K562 (cell line): ENCODE measurements at regions not wholly inside any gene's neighbourhood (a gene's known extent, or its start where the extent isn't known, plus 50 kb on each side); places are given as distances from the start of the nearest gene placed in this dataset.

Experiments
- ATAC-seq: fragments of 200-7000 bp; cut with Tn5 transposase; 3 replicates; pipeline ENCODE4 v1.9.1; 2020; ENCODE audit warnings: moderate library complexity
- BruUV-seq: library from RNA; stranded (reverse); fragments of 400-500 nt; replicated peaks from 2 replicates; lab custom pipeline; 2021; lab: Mats Ljungman, UMichigan
- CTCF ChIA-PET: fragments of 300-600 bp; formaldehyde crosslinking; extraction: SDS; loops from one replicate; lab custom pipeline; 2021; ENCODE audit warnings: low intra/inter-chr PET ratio; lab: Yijun Ruan, JAX
- POLR2A ChIA-PET: fragments of 300-600, 350-650 bp; sonication (Branson Sonifier 250); formaldehyde crosslinking; extraction: SDS; loops from one replicate; lab custom pipeline; 2021; ENCODE audit warnings: antibody characterized with exemption, inconsistent platforms; lab: Yijun Ruan, JAX
- DNase-seq, 4 experiments: peaks; one replicate each; pipeline versions ENCODE4 v3.0.0 to v3.0.0-alpha.2; 2011 to 2018; ENCODE audit warnings: low spot score in 3 of 4, mixed read lengths in 3 of 4; ENCODE audit errors: extremely low read depth in 1 of 4
- FAIRE-seq: peaks from 2 replicates; lab custom pipeline; 2011; peaks lifted over from hg19 to GRCh38; lab: Jason Lieb, UNC
- H2AFZ ChIP-seq: 2 replicates; pipeline ENCODE4 v1.6.0; 2011; ENCODE audit warnings: low read depth, low read length, control low read depth, inconsistent platforms
- H3K27ac ChIP-seq: fragments of 200-600 bp; 3 replicates; pipeline ENCODE4 v1.8.0; 2011; ENCODE audit warnings: low read depth, mild to moderate bottlenecking, control low read depth, inconsistent platforms, low read length, moderate library complexity, mixed read lengths; ENCODE audit errors: extremely low read depth
- H3K27me3 ChIP-seq, 2 experiments: fragments of 300-600 bp in 1 of 2; 2 replicates in 1 of 2; 3 replicates in 1 of 2; pipeline versions ENCODE4 v1.6.0 to v1.8.0; 2011; ENCODE audit warnings: inconsistent platforms in 2 of 2, low read length in 2 of 2, mild to moderate bottlenecking in 1 of 2, mixed read lengths in 1 of 2, moderate library complexity in 1 of 2; ENCODE audit not compliant: control insufficient read depth in 2 of 2, insufficient read depth in 2 of 2
- H3K36me3 ChIP-seq: fragments of 300-600 bp; 3 replicates; pipeline ENCODE4 v1.8.0; 2011; ENCODE audit warnings: mild to moderate bottlenecking, low read length, inconsistent platforms; ENCODE audit not compliant: control insufficient read depth, insufficient read depth
- H3K4me1 ChIP-seq, 2 experiments: fragments of 200-600 bp in 1 of 2; replicated peaks in 1 of 2; 2 replicates in 1 of 2; 3 replicates in 1 of 2; pipeline versions ENCODE4 v1.5.1 to v1.8.0; 2011; ENCODE audit warnings: inconsistent platforms in 2 of 2, low read length in 2 of 2, mild to moderate bottlenecking in 1 of 2, mixed read lengths in 1 of 2, moderate library complexity in 1 of 2; ENCODE audit not compliant: control insufficient read depth in 2 of 2, insufficient read depth in 2 of 2
- H3K4me2 ChIP-seq: 2 replicates; pipeline ENCODE4 v1.6.1; 2011; ENCODE audit warnings: low read length, control low read depth, inconsistent platforms, mixed read lengths; ENCODE audit not compliant: insufficient read depth
- H3K4me3 ChIP-seq: fragments of 200-600 bp; sonication (generic), shearing (Covaris generic); 2 replicates; pipeline ENCODE4 v1.5.1; 2016; ENCODE audit warnings: control low read depth, inconsistent platforms
- H3K79me2 ChIP-seq: fragments of 200-600 bp; 3 replicates; pipeline ENCODE4 v1.8.0; 2011; ENCODE audit warnings: low read length, inconsistent platforms; ENCODE audit not compliant: control insufficient read depth, insufficient read depth
- H3K9ac ChIP-seq, 2 experiments: 2 replicates each; pipeline versions ENCODE4 v1.6.0 to v1.6.1; 2011; ENCODE audit warnings: low read depth in 2 of 2, low read length in 2 of 2, control low read depth in 1 of 2, inconsistent platforms in 1 of 2, mild to moderate bottlenecking in 1 of 2, mixed read lengths in 1 of 2; ENCODE audit not compliant: insufficient read depth in 1 of 2
- H3K9me1 ChIP-seq: one replicate; pipeline ENCODE4 v1.6.0; 2011; ENCODE audit warnings: inconsistent platforms, mild to moderate bottlenecking, low read length, moderate library complexity; ENCODE audit not compliant: control insufficient read depth, insufficient read depth
- H3K9me3 ChIP-seq: replicated peaks from 2 replicates; pipeline ENCODE4 v1.5.1; 2011; ENCODE audit warnings: low read depth, low read length, inconsistent platforms; ENCODE audit not compliant: control insufficient read depth, insufficient read depth
- H4K20me1 ChIP-seq: replicated peaks from 2 replicates; pipeline ENCODE4 v1.6.1; 2011; ENCODE audit warnings: low read length, inconsistent platforms, mixed read lengths; ENCODE audit not compliant: control insufficient read depth, insufficient read depth
- BRF1 ChIP-seq: IDR thresholded peaks from 3 replicates; pipeline ENCODE4 v1.6.1; 2011; ENCODE audit warnings: borderline replicate concordance, mild to moderate bottlenecking; ENCODE audit not compliant: insufficient read length; ENCODE audit errors: extremely low read depth
- NFXL1 ChIP-seq: fragments of 450-650 bp; formaldehyde crosslinking; IDR thresholded peaks from 2 replicates; pipeline ENCODE4 v1.4.0; 2021; ENCODE audit warnings: mild to moderate bottlenecking
- SAFB2 ChIP-seq: fragments of 200-400 bp; formaldehyde crosslinking; IDR thresholded peaks from 2 replicates; pipeline ENCODE4 v1.6.1; 2018; ENCODE audit warnings: borderline replicate concordance, low read length, low read depth, moderate library complexity; ENCODE audit not compliant: severe bottlenecking
- WGBS: fragments of 100-300 bp; shearing (Covaris generic); methylation state at CpG from one replicate; pipeline ENCODE4 v1.1.6; 2016; ENCODE audit warnings: low coverage, mixed read lengths; ENCODE audit not compliant: insufficient coverage; ENCODE audit errors: missing lambda C conversion rate; 5-methylcytosine and 5-hydroxymethylcytosine counted together
- in situ Hi-C: fragments of 300-500 bp; cut with MboI; formaldehyde crosslinking; loops from 4 replicates; pipeline ENCODE4 v1.15.0; 2018; ENCODE audit warnings: inconsistent platforms, mixed read lengths
- intact Hi-C: fragments of 100-400 bp; cut with micrococcal nuclease; formaldehyde crosslinking; loops from 2 replicates; pipeline ENCODE4 v1.14.2; 2022

DNA sequence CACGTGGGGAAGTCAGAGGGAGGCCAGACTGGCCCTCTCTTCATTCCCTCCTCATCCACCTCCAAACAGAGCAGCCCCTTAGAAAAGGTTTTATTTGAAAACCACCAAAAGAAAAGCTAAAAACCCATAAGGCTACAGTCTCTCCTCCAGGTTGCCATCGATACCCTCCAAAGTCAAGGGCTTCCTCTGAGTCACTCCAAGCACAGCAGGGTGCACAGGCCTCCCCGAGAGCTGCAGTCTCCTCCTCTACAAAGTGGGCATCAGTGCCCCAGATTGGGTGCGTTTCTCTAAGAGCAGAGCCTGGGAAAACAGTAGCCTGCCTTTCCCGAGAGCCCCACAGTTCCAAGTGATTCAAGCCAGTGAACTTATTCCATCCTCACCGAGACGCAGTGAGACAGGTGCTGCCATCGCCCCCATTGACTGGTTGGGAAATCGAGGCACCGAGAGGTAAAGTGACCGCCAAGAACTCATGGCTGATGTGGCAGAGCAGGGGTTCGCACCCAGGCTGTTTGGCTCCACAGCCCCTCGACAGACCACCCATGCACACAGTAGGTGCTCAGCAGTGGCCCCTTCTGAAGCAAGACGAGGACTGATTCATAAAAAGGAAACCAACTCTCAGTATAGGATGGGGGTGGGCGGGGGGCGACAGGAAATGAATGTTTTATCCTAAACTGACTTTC lies 91.7 kb upstream of the SHISAL1 start (continued):
- TF ChIP-seq NFXL1: no peak
- TF ChIP-seq, all 486 proteins: peak for 0

DNA sequence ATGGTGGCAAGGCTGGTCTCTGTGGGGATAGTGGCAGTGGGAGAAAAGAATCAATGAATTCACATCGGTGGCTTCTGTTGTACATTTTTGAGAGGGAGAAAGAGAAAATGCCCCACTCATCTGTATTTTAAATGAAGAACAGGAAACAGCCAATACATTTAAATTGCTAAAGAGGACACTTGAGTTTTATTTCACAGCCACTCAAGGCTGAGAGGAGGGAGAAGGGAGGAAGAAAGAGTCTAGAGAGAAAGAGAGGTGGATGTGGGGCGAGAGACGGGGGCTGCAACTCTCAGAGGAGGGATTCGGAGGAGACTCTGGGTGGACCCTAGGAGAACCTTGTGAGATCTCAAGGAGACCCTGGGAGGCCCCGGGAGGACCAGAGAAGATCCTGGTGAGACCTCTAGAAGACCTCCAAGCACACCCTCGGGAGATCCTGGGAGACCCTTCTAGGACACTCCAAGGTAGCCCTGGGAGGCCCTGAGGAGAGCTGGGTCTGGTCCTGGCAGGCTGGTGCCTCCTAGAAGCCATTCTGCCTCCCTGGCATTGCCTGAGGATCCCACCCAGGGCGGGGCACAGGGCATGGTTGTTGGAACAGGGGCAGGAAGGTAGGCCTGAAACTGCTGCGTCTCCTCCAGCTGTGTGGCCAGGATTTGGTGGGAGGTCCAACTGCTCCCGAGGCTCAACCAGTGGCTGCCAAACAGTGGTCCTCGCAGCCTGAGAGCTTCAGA lies 91.0 kb upstream of the SHISAL1 start:
- no peak overlapping the region for H3K4me2 ChIP-seq
- H3K79me2 ChIP-seq: no peaks in the 10 kb centered on the region
- no peak overlapping the region for H3K27ac ChIP-seq
- no peaks in the 10 kb centered on the region for H3K36me3 ChIP-seq
- H4K20me1 ChIP-seq: no peaks in the 10 kb centered on the region
- H3K27me3 ChIP-seq: peaks cover 0 to 33% of the 10 kb centered on the region in 2 experiments; a peak in 1 of 5 replicates
- CTCF ChIA-PET: no interaction called here
- no peak overlapping the region for H3K4me3 ChIP-seq
- H3K9me3 ChIP-seq: no peaks in the 10 kb centered on the region
- no peak for ATAC-seq
- no peak for DNase-seq
- H3K9me1 ChIP-seq: no peaks in the 10 kb centered on the region
- H2AFZ ChIP-seq: no peak overlapping the region
- in situ Hi-C loops (no loop called here), intact Hi-C loops (no loop called here)
- H3K9ac ChIP-seq: no peak overlapping the region
- FAIRE-seq: no peak
- no peaks in the 10 kb centered on the region for H3K4me1 ChIP-seq
- POLR2A ChIA-PET: no interaction called here
- no TSS peak for BruUV-seq
- TF ChIP-seq BRF1 (no peak), SAFB2 (no peak)
- 0% methylated on average over 5 of the region's 10 CpGs for WGBS
